ENCODE measurements at regions not wholly inside any gene's neighbourhood (a gene's known extent, or its start where the extent isn't known, plus 50 kb on each side); places are given as distances from the start of the nearest gene placed in this dataset.

DNA sequence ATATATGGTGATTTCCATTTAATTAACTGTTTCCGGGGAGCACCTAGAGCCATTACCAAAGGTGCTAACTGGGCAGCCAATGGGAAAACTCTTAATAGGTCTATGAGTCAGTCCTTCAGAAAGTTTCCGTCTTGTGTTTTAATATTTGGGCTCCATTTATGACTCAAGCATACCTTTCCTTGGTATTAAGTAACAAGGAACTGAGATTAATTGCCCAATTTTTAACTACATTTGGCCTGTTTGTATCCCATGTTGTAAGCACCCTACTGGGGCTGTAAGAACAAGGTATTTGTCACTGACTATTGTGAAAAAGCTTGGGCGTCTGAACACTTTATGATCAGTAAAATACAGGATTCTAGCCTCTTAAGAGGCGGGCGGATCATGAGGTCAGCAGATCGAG, 62.8 kb upstream of the FOXN3 start:
- 97% methylated on average over 6 of the region's 6 CpGs for WGBS (ENCODE audit: low lambda C conversion rate)
- H3K4me3 ChIP-seq (ENCODE audit: low read depth in 2 of 2, low read length in 1 of 2), result no peak overlapping the region
- no peaks in the 10 kb centered on the region for H3K79me2 ChIP-seq (ENCODE audit: insufficient read depth)
- TF ChIP-seq, protein P1, sequence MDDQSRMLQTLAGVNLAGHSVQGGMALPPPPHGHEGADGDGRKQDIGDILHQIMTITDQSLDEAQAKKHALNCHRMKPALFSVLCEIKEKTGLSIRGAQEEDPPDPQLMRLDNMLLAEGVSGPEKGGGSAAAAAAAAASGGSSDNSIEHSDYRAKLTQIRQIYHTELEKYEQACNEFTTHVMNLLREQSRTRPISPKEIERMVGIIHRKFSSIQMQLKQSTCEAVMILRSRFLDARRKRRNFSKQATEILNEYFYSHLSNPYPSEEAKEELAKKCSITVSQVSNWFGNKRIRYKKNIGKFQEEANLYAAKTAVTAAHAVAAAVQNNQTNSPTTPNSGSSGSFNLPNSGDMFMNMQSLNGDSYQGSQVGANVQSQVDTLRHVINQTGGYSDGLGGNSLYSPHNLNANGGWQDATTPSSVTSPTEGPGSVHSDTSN (IDR thresholded peaks at IDR 0.05), result no peak
- no peak for TF ChIP-seq TEAD4 (IDR thresholded peaks at IDR 0.05; ENCODE audit: borderline replicate concordance, insufficient read depth)
- TF ChIP-seq, protein P2, sequence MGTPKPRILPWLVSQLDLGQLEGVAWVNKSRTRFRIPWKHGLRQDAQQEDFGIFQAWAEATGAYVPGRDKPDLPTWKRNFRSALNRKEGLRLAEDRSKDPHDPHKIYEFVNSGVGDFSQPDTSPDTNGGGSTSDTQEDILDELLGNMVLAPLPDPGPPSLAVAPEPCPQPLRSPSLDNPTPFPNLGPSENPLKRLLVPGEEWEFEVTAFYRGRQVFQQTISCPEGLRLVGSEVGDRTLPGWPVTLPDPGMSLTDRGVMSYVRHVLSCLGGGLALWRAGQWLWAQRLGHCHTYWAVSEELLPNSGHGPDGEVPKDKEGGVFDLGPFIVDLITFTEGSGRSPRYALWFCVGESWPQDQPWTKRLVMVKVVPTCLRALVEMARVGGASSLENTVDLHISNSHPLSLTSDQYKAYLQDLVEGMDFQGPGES (IDR thresholded peaks at IDR 0.05; ENCODE audit: low read depth, low read length), result no peak
- H3K9me2 ChIP-seq, result no peaks in the 10 kb centered on the region
- POLR2A ChIA-PET, result no interaction called here
- CTCF ChIA-PET, result no interaction called here
- H3K36me3 ChIP-seq (replicated peaks in 1 of 2; ENCODE audit: control insufficient read depth in 1 of 2, insufficient read depth in 2 of 2, low read length in 1 of 2), result no peaks in the 10 kb centered on the region
- H3K4me2 ChIP-seq, result no peak overlapping the region
- no peaks in the 10 kb centered on the region for H3K4me1 ChIP-seq (ENCODE audit: control insufficient read depth in 1 of 2, insufficient read depth in 2 of 2, low read depth in 1 of 2, low read length in 1 of 2)
- no peak overlapping the region for H2AFZ ChIP-seq (ENCODE audit: low read depth)
- H3K9ac ChIP-seq, result no peak overlapping the region
- H4K20me1 ChIP-seq (ENCODE audit: insufficient read depth), result no peaks in the 10 kb centered on the region
- H3K27ac ChIP-seq (ENCODE audit: low read depth in 2 of 2, low read length in 1 of 2), result no peak overlapping the region
- H3K9me3 ChIP-seq, result no peaks in the 10 kb centered on the region
- no peaks in the 10 kb centered on the region for H3K27me3 ChIP-seq (ENCODE audit: insufficient read depth)
- DNase-seq, result no peak
- H3F3A ChIP-seq (replicated peaks; ENCODE audit: insufficient read depth), result no peaks in the 10 kb centered on the region

GRCh38 chr14:89477391-89477790, 60.4 kb upstream of the FOXN3 start:
- no peaks in the 10 kb centered on the region for H3K79me2 ChIP-seq (ENCODE audit: insufficient read depth)
- no peak for DNase-seq
- no peak overlapping the region for H3K4me2 ChIP-seq
- TF ChIP-seq YY1 (IDR thresholded peaks at IDR 0.05; ENCODE audit: low read depth) (no peak), NRF1 (IDR thresholded peaks at IDR 0.05; ENCODE audit: low read depth, low read length) (no peak), SMC3 (IDR thresholded peaks at IDR 0.05; ENCODE audit: low read depth, low read length) (no peak), GABPA (IDR thresholded peaks at IDR 0.05; ENCODE audit: low read depth) (no peak), NFIC (IDR thresholded peaks at IDR 0.05; ENCODE audit: borderline replicate concordance) (no peak), USF2 (IDR thresholded peaks at IDR 0.05; ENCODE audit: borderline replicate concordance, low read depth, low read length) (no peak), EZH2phosphoT487 (IDR thresholded peaks at IDR 0.05; ENCODE audit: borderline replicate concordance, low read depth) (no peak), GATA2 (CRISPR knock-in tag; IDR thresholded peaks at IDR 0.05) (no peak), MEF2A (IDR thresholded peaks at IDR 0.05; ENCODE audit: borderline replicate concordance, low read depth) (no peak)
- TF ChIP-seq, protein P1 (IDR thresholded peaks at IDR 0.05), result no peak
- TF ChIP-seq, protein P2 (IDR thresholded peaks at IDR 0.05; ENCODE audit: low read depth, low read length), result no peak
- H3K27ac ChIP-seq (ENCODE audit: low read depth in 2 of 2, low read length in 1 of 2), result no peak overlapping the region
- H3K27me3 ChIP-seq (ENCODE audit: insufficient read depth), result no peaks in the 10 kb centered on the region
- H3K36me3 ChIP-seq (replicated peaks in 1 of 2; ENCODE audit: control insufficient read depth in 1 of 2, insufficient read depth in 2 of 2, low read length in 1 of 2), result no peaks in the 10 kb centered on the region
- H2AFZ ChIP-seq (ENCODE audit: low read depth), result no peak overlapping the region
- no peak overlapping the region for H3K4me3 ChIP-seq (ENCODE audit: low read depth in 2 of 2, low read length in 1 of 2)
- no peaks in the 10 kb centered on the region for H3K9me2 ChIP-seq
- no peak overlapping the region for H3K9ac ChIP-seq
- WGBS (ENCODE audit: low lambda C conversion rate), result 74% methylated on average over 4 of the region's 4 CpGs
- peaks cover 5 to 7% of the 10 kb centered on the region in 2 experiments; a peak in 2 of 4 replicates for H3K4me1 ChIP-seq (ENCODE audit: control insufficient read depth in 1 of 2, insufficient read depth in 2 of 2, low read depth in 1 of 2, low read length in 1 of 2)
- H3K9me3 ChIP-seq, result no peaks in the 10 kb centered on the region
- CTCF ChIA-PET, result no interaction called here
- POLR2A ChIA-PET, result no interaction called here
- H3F3A ChIP-seq (replicated peaks; ENCODE audit: insufficient read depth), result no peaks in the 10 kb centered on the region
- no peaks in the 10 kb centered on the region for H4K20me1 ChIP-seq (ENCODE audit: insufficient read depth)
